SK-N-SH (cell line): ENCODE measurements at regions not wholly inside any gene's neighbourhood (a gene's known extent, or its start where the extent isn't known, plus 50 kb on each side); places are given as distances from the start of the nearest gene placed in this dataset.

Experiments used
- CTCF ChIA-PET: fragments of 300-600, 350-600 bp; formaldehyde crosslinking; extraction: SDS; loops from one replicate; lab custom pipeline; 2021; lab: Yijun Ruan, JAX
- POLR2A ChIA-PET: fragments of 350-600 bp; sonication (Branson Sonifier 250); formaldehyde crosslinking; extraction: SDS; loops from one replicate; lab custom pipeline; 2020; ENCODE audit warnings: antibody characterized with exemption, inconsistent platforms; lab: Yijun Ruan, JAX
- DNase-seq: peaks from one replicate; pipeline ENCODE4 v3.0.0; 2012
- H2AFZ ChIP-seq: fragments of 200-600 bp; sonication (generic); 2 replicates; pipeline ENCODE4 v1.8.1; 2016; ENCODE audit warnings: antibody characterized with exemption, mild to moderate bottlenecking, low read depth
- H3F3A ChIP-seq: fragments of 200-600 bp; sonication (generic); replicated peaks from 2 replicates; pipeline ENCODE3; 2016; ENCODE audit warnings: antibody characterized with exemption, mild to moderate bottlenecking; ENCODE audit not compliant: insufficient read depth
- H3K27ac ChIP-seq, 2 experiments: fragments of 200-500 bp in 1 of 2; fragments of 200-600 bp in 1 of 2; sonication (Bioruptor generic) in 1 of 2; sonication (generic), shearing (Covaris generic) in 1 of 2; 2 replicates each; pipeline versions ENCODE4 v1.5.1 to v1.6.1; 2014 to 2016; ENCODE audit warnings: low read depth in 2 of 2, inconsistent platforms in 1 of 2, low read length in 1 of 2, mild to moderate bottlenecking in 1 of 2, mixed read lengths in 1 of 2
- H3K27me3 ChIP-seq: fragments of 200-600 bp; sonication (generic), shearing (Covaris generic); 2 replicates; pipeline ENCODE4 v1.6.1; 2016; ENCODE audit warnings: mixed run types; ENCODE audit not compliant: insufficient read depth
- H3K36me3 ChIP-seq, 2 experiments: fragments of 200-500 bp in 1 of 2; fragments of 200-600 bp in 1 of 2; sonication (Bioruptor generic) in 1 of 2; sonication (generic) in 1 of 2; replicated peaks in 1 of 2; 2 replicates each; pipeline versions ENCODE3 to v1.5.1; 2014 to 2016; ENCODE audit warnings: low read length in 1 of 2, mild to moderate bottlenecking in 1 of 2; ENCODE audit not compliant: insufficient read depth in 2 of 2, control insufficient read depth in 1 of 2
- H3K4me1 ChIP-seq, 2 experiments: fragments of 200-500 bp in 1 of 2; fragments of 200-600 bp in 1 of 2; sonication (Bioruptor generic) in 1 of 2; sonication (generic), shearing (Covaris generic) in 1 of 2; 2 replicates each; pipeline versions ENCODE4 v1.5.1 to v1.6.1; 2014 to 2016; ENCODE audit warnings: low read depth in 1 of 2, low read length in 1 of 2, mixed run types in 1 of 2; ENCODE audit not compliant: insufficient read depth in 2 of 2, control insufficient read depth in 1 of 2
- H3K4me2 ChIP-seq: fragments of 200-600 bp; sonication (generic), shearing (Covaris generic); 2 replicates; pipeline ENCODE4 v1.6.1; 2017; ENCODE audit warnings: mixed run types
- H3K4me3 ChIP-seq, 2 experiments: fragments of 200-500 bp in 1 of 2; fragments of 200-600 bp in 1 of 2; sonication (Bioruptor generic) in 1 of 2; sonication (generic), shearing (Covaris generic) in 1 of 2; 2 replicates each; pipeline versions ENCODE4 v1.5.1 to v1.8.1; 2014 to 2016; ENCODE audit warnings: low read depth in 2 of 2, inconsistent platforms in 1 of 2, low read length in 1 of 2, mild to moderate bottlenecking in 1 of 2, mixed read lengths in 1 of 2, moderate library complexity in 1 of 2
- H3K79me2 ChIP-seq: fragments of 200-600 bp; sonication (generic); 2 replicates; pipeline ENCODE4 v1.8.1; 2017; ENCODE audit warnings: mild to moderate bottlenecking; ENCODE audit not compliant: insufficient read depth
- H3K9ac ChIP-seq: fragments of 200-600 bp; sonication (generic); 2 replicates; pipeline ENCODE4 v1.6.1; 2017; ENCODE audit warnings: mixed run types
- H3K9me2 ChIP-seq: fragments of 200-600 bp; sonication (generic); 2 replicates; pipeline ENCODE4 v1.6.1; 2017; ENCODE audit warnings: mixed run types
- H3K9me3 ChIP-seq: fragments of 200-600 bp; sonication (generic); 2 replicates; pipeline ENCODE4 v1.6.1; 2017; ENCODE audit warnings: mixed run types, mild to moderate bottlenecking, moderate library complexity
- H4K20me1 ChIP-seq: fragments of 200-600 bp; sonication (generic); 2 replicates; pipeline ENCODE4 v1.6.1; 2017; ENCODE audit warnings: mild to moderate bottlenecking, mixed run types; ENCODE audit not compliant: insufficient read depth
- CHD2 ChIP-seq: fragments of 150-350 bp; IDR thresholded peaks from 2 replicates; pipeline ENCODE4 v1.6.1; 2018; ENCODE audit warnings: low read length; ENCODE audit not compliant: partially characterized antibody
- CTCF ChIP-seq: fragments of 200-600 bp; sonication (generic); IDR thresholded peaks from 2 replicates; pipeline ENCODE4 v1.6.1; 2017; ENCODE audit warnings: antibody characterized with exemption, mild to moderate bottlenecking, moderate library complexity
- FOSL2 ChIP-seq: IDR thresholded peaks from 2 replicates; pipeline ENCODE4 v1.4.0; 2012; ENCODE audit warnings: low read depth, mild to moderate bottlenecking, moderate library complexity, borderline replicate concordance
- GATA2 ChIP-seq: sonication (generic); formaldehyde crosslinking; IDR thresholded peaks from 2 replicates; pipeline ENCODE4 v1.5.0; 2020; ENCODE audit warnings: mild to moderate bottlenecking, missing genetic modification reagents
- MAX ChIP-seq: IDR thresholded peaks from 2 replicates; pipeline ENCODE4 v1.4.0; 2012; ENCODE audit warnings: low read depth
- MEF2A ChIP-seq: IDR thresholded peaks from 2 replicates; pipeline ENCODE4 v1.4.0; 2012; ENCODE audit warnings: low read depth, borderline replicate concordance
- MXI1 ChIP-seq: IDR thresholded peaks from 2 replicates; pipeline ENCODE4 v1.6.1; 2012; ENCODE audit warnings: mild to moderate bottlenecking, low read depth, low read length, improper control_type of control experiment
- NRF1 ChIP-seq: IDR thresholded peaks from 2 replicates; pipeline ENCODE4 v1.6.1; 2012; ENCODE audit warnings: low read depth, mild to moderate bottlenecking, low read length
- RAD21 ChIP-seq: IDR thresholded peaks from 2 replicates; pipeline ENCODE4 v1.6.1; 2012; ENCODE audit warnings: mild to moderate bottlenecking, low read length
- RCOR1 ChIP-seq: fragments of 150-350 bp; IDR thresholded peaks from 2 replicates; pipeline ENCODE4 v1.6.1; 2017; ENCODE audit warnings: antibody characterized with exemption, low read length
- REST ChIP-seq: IDR thresholded peaks from 2 replicates; pipeline ENCODE4 v1.6.1; 2012; ENCODE audit warnings: mild to moderate bottlenecking, low read depth, low read length, moderate library complexity
- RXRA ChIP-seq: IDR thresholded peaks from 2 replicates; pipeline ENCODE4 v1.4.0; 2012; ENCODE audit warnings: low read depth, mild to moderate bottlenecking, borderline replicate concordance
- TAF1 ChIP-seq: IDR thresholded peaks from 2 replicates; pipeline ENCODE4 v1.6.1; 2012; ENCODE audit warnings: low read depth, mild to moderate bottlenecking, low read length, moderate library complexity, borderline replicate concordance
- USF1 ChIP-seq: IDR thresholded peaks from 2 replicates; pipeline ENCODE4 v1.4.0; 2012; ENCODE audit warnings: low read depth, borderline replicate concordance
- YY1 ChIP-seq: IDR thresholded peaks from 2 replicates; pipeline ENCODE4 v1.4.0; 2012; ENCODE audit warnings: low read depth, mild to moderate bottlenecking
- WGBS: methylation state at CpG from one replicate; pipeline ENCODE4 v1.1.6; 2017; ENCODE audit warnings: low lambda C conversion rate; 5-methylcytosine and 5-hydroxymethylcytosine counted together

- Histone ChIP-seq H3K4me2 (no peak overlapping the region), H3K4me1 (no peaks in the 10 kb centered on the region), H3K27me3 (no peaks in the 10 kb centered on the region), H3F3A (no peaks in the 10 kb centered on the region), H3K27ac (no peak overlapping the region), H3K36me3 (no peaks in the 10 kb centered on the region), H4K20me1 (no peaks in the 10 kb centered on the region), H3K9me3 (no peaks in the 10 kb centered on the region), H3K9ac (no peak overlapping the region), H3K79me2 (no peaks in the 10 kb centered on the region), H3K4me3 (no peak overlapping the region), H2AFZ (no peak overlapping the region), H3K9me2 (no peaks in the 10 kb centered on the region)
- TF ChIP-seq CTCF (no peak), GATA2 (no peak), RAD21 (no peak), CHD2 (no peak), YY1 (no peak), REST (no peak), NRF1 (no peak), RXRA (no peak), MXI1 (no peak), MAX (no peak)
- DNase-seq: no peak
- ChIA-PET POLR2A (no interaction called here), CTCF (interaction anchor here (1.2 kb wide), 1 partner anchor 223 kb away, joined by 3 read pairs; no protein-coding TSS in a partner anchor)
- WGBS: 35% methylated on average over 1 of the region's 1 CpG
Measured at GRCh38 chr20:52536040-52536439, 344.5 kb upstream of the ZFP64 start.

- Histone ChIP-seq H3K4me3 (no peak overlapping the region), H3K9ac (no peak overlapping the region), H3K4me2 (no peak overlapping the region), H3K27ac (no peak overlapping the region), H2AFZ (no peak overlapping the region), H3K9me3 (no peaks in the 10 kb centered on the region), H3K27me3 (no peaks in the 10 kb centered on the region), H3K9me2 (no peaks in the 10 kb centered on the region), H3K36me3 (no peaks in the 10 kb centered on the region), H3K4me1 (no peaks in the 10 kb centered on the region), H4K20me1 (no peaks in the 10 kb centered on the region), H3K79me2 (no peaks in the 10 kb centered on the region), H3F3A (no peaks in the 10 kb centered on the region)
- no peak for DNase-seq
- POLR2A ChIA-PET: no interaction called here
- 33% methylated on average over 4 of the region's 4 CpGs for WGBS
- CTCF ChIA-PET: interaction anchor here (1.3 kb wide), 1 partner anchor 154 kb away, joined by 3 read pairs; no protein-coding TSS in a partner anchor
- TF ChIP-seq CHD2: no peak
- TF ChIP-seq MEF2A: no peak
- no peak for TF ChIP-seq TAF1
- no peak for TF ChIP-seq RCOR1
- no peak for TF ChIP-seq USF1
- no peak for TF ChIP-seq FOSL2
- TF ChIP-seq REST: no peak
Measured at GRCh38 chr20:52534616-52535015, 343.0 kb upstream of the ZFP64 start.
